IMR-90 (cell line): ENCODE measurements at regions not wholly inside any gene's neighbourhood (a gene's known extent, or its start where the extent isn't known, plus 50 kb on each side); places are given as distances from the start of the nearest gene placed in this dataset.

Source experiments
- ATAC-seq: fragments of 200-7000 bp; cut with Tn5 transposase; 2 replicates; pipeline ENCODE4 v1.9.1; 2020; ENCODE audit warnings: low read depth, mild to moderate bottlenecking, moderate library complexity
- BruUV-seq: library from RNA; stranded (reverse); fragments of 400-500 nt; replicated peaks from 2 replicates; lab custom pipeline; 2021; lab: Mats Ljungman, UMichigan
- CTCF ChIA-PET: fragments of 300-600 bp; formaldehyde crosslinking; extraction: SDS; loops from one replicate; lab custom pipeline; 2021; ENCODE audit warnings: antibody characterized with exemption; lab: Yijun Ruan, JAX
- POLR2A ChIA-PET: fragments of 300-600 bp; sonication (Branson Sonifier 250); formaldehyde crosslinking; loops from one replicate; lab custom pipeline; 2022; ENCODE audit warnings: antibody characterized with exemption; ENCODE audit not compliant: unreplicated experiment; lab: Charles Lee
- DNase-seq: peaks from one replicate; pipeline ENCODE4 v3.0.0; 2013
- H2AFZ ChIP-seq: replicated peaks from 2 replicates; pipeline ENCODE3; 2013; ENCODE audit warnings: low read length, mild to moderate bottlenecking; ENCODE audit not compliant: poor library complexity
- H2AK5ac ChIP-seq: 2 replicates; pipeline ENCODE4 v1.6.1; 2013; ENCODE audit warnings: low read depth, low read length, inconsistent platforms
- H2AK9ac ChIP-seq: replicated peaks from 2 replicates; pipeline ENCODE3; 2013; ENCODE audit warnings: mild to moderate bottlenecking, low read depth, low read length, moderate library complexity; ENCODE audit not compliant: poor library complexity
- H2BK120ac ChIP-seq: 2 replicates; pipeline ENCODE4 v1.6.1; 2013; ENCODE audit warnings: low read depth, low read length, inconsistent platforms
- H2BK15ac ChIP-seq: 3 replicates; pipeline ENCODE4 v1.6.1; 2013; ENCODE audit warnings: low read depth, low read length, inconsistent platforms
- H2BK20ac ChIP-seq: 2 replicates; pipeline ENCODE4 v1.6.1; 2013; ENCODE audit warnings: low read depth, mild to moderate bottlenecking, inconsistent platforms, low read length, moderate library complexity
- H2BK5ac ChIP-seq: 2 replicates; pipeline ENCODE4 v1.6.1; 2013; ENCODE audit warnings: mild to moderate bottlenecking, low read depth, low read length, inconsistent platforms; ENCODE audit not compliant: poor library complexity, severe bottlenecking
- H3K14ac ChIP-seq: replicated peaks from 2 replicates; pipeline ENCODE4 v1.6.1; 2013; ENCODE audit warnings: low read depth, low read length, inconsistent platforms
- H3K18ac ChIP-seq: 2 replicates; pipeline ENCODE4 v1.6.1; 2013; ENCODE audit warnings: low read depth, low read length, control low read depth
- H3K23ac ChIP-seq: 2 replicates; pipeline ENCODE4 v1.6.1; 2013; ENCODE audit warnings: low read depth, low read length, inconsistent platforms
- H3K27ac ChIP-seq: 2 replicates; pipeline ENCODE4 v1.5.1; 2013; ENCODE audit warnings: mild to moderate bottlenecking, control low read depth, low read length; ENCODE audit not compliant: insufficient read depth
- H3K27me3 ChIP-seq: 2 replicates; pipeline ENCODE4 v1.6.1; 2013; ENCODE audit warnings: low read length; ENCODE audit not compliant: control insufficient read depth, insufficient read depth
- H3K36me3 ChIP-seq: 2 replicates; pipeline ENCODE4 v1.6.1; 2013; ENCODE audit warnings: low read length, mixed read lengths; ENCODE audit not compliant: control insufficient read depth, insufficient read depth
- H3K4ac ChIP-seq: 2 replicates; pipeline ENCODE4 v1.6.1; 2013; ENCODE audit warnings: low read depth, low read length, inconsistent platforms
- H3K4me1 ChIP-seq: 2 replicates; pipeline ENCODE4 v1.6.1; 2013; ENCODE audit warnings: low read length, mixed read lengths; ENCODE audit not compliant: control insufficient read depth, insufficient read depth
- H3K4me2 ChIP-seq: 2 replicates; pipeline ENCODE4 v1.6.1; 2013; ENCODE audit warnings: low read depth, mild to moderate bottlenecking, control low read depth, low read length, moderate library complexity
- H3K4me3 ChIP-seq: 2 replicates; pipeline ENCODE4 v1.5.1; 2013; ENCODE audit warnings: low read depth, mild to moderate bottlenecking, control low read depth, low read length, moderate library complexity; ENCODE audit not compliant: insufficient read depth
- H3K56ac ChIP-seq: 2 replicates; pipeline ENCODE4 v1.6.1; 2013; ENCODE audit warnings: low read length, inconsistent platforms; ENCODE audit not compliant: insufficient read depth; ENCODE audit errors: extremely low read depth
- H3K79me1 ChIP-seq, 2 experiments: 2 replicates each; pipeline ENCODE4 v1.6.1; 2013; ENCODE audit warnings: low read length in 2 of 2, inconsistent platforms in 1 of 2, low read depth in 1 of 2
- H3K9ac ChIP-seq: 2 replicates; pipeline ENCODE4 v1.6.1; 2013; ENCODE audit warnings: low read depth, low read length, control low read depth
- H3K9me1 ChIP-seq: 2 replicates; pipeline ENCODE4 v1.6.1; 2013; ENCODE audit warnings: low read length, inconsistent platforms; ENCODE audit not compliant: insufficient read depth
- H3K9me3 ChIP-seq: 2 replicates; pipeline ENCODE4 v1.6.1; 2013; ENCODE audit warnings: low read length; ENCODE audit not compliant: control insufficient read depth, insufficient read depth
- H4K20me1 ChIP-seq: 2 replicates; pipeline ENCODE4 v1.6.1; 2013; ENCODE audit warnings: low read length, inconsistent platforms; ENCODE audit not compliant: insufficient read depth
- H4K5ac ChIP-seq: 2 replicates; pipeline ENCODE4 v1.6.1; 2013; ENCODE audit warnings: mild to moderate bottlenecking, low read depth, low read length, control low read depth
- H4K8ac ChIP-seq, 2 experiments: 2 replicates each; pipeline ENCODE4 v1.6.1; 2013; ENCODE audit warnings: low read depth in 2 of 2, low read length in 2 of 2, control low read depth in 1 of 2, inconsistent platforms in 1 of 2
- H4K91ac ChIP-seq: 2 replicates; pipeline ENCODE4 v1.6.1; 2013; ENCODE audit warnings: low read depth, low read length, inconsistent platforms; ENCODE audit not compliant: insufficient read depth
- BHLHE40 ChIP-seq: fragments of 150-350 bp; IDR thresholded peaks from 2 replicates; pipeline ENCODE4 v1.6.1; 2016; ENCODE audit warnings: mild to moderate bottlenecking, low read depth, low read length
- CEBPB ChIP-seq: IDR thresholded peaks from 2 replicates; pipeline ENCODE4 v1.6.1; 2012; ENCODE audit warnings: low read depth, low read length, improper control_type of control experiment
- CHD1 ChIP-seq: IDR thresholded peaks from 2 replicates; pipeline ENCODE4 v1.6.1; 2012; ENCODE audit warnings: low read depth, low read length, improper control_type of control experiment
- CTCF ChIP-seq: conservative IDR thresholded peaks from 2 replicates; pipeline ENCODE4 v1.5.1; 2012; ENCODE audit warnings: mild to moderate bottlenecking, low read depth, low read length, improper control_type of control experiment
- ELK1 ChIP-seq: fragments of 150-350 bp; IDR thresholded peaks from 2 replicates; pipeline ENCODE4 v1.6.1; 2016; ENCODE audit warnings: low read depth, mild to moderate bottlenecking, low read length, moderate library complexity, borderline replicate concordance
- FOS ChIP-seq: fragments of 150-350 bp; IDR thresholded peaks from 2 replicates; pipeline ENCODE4 v1.6.1; 2016; ENCODE audit warnings: low read depth, low read length
- MAFK ChIP-seq: IDR thresholded peaks from 2 replicates; pipeline ENCODE4 v1.6.1; 2012; ENCODE audit warnings: low read depth, low read length, improper control_type of control experiment
- MAZ ChIP-seq: IDR thresholded peaks from 2 replicates; pipeline ENCODE4 v1.6.1; 2012; ENCODE audit warnings: low read depth, mild to moderate bottlenecking, low read length, improper control_type of control experiment, moderate library complexity, borderline replicate concordance
- MXI1 ChIP-seq: IDR thresholded peaks from 2 replicates; pipeline ENCODE4 v1.6.1; 2012; ENCODE audit warnings: low read depth, mild to moderate bottlenecking, low read length, moderate library complexity, borderline replicate concordance
- NFE2L2 ChIP-seq: fragments of 150-350 bp; IDR thresholded peaks from 2 replicates; pipeline ENCODE4 v1.6.1; 2016; ENCODE audit warnings: low read depth, mild to moderate bottlenecking, low read length
- POLR2A ChIP-seq: IDR thresholded peaks from 2 replicates; pipeline ENCODE4 v1.6.1; 2012; ENCODE audit warnings: mild to moderate bottlenecking, low read depth, low read length
- RAD21 ChIP-seq: IDR thresholded peaks from 2 replicates; pipeline ENCODE4 v1.6.1; 2012; ENCODE audit warnings: low read length, improper control_type of control experiment
- RCOR1 ChIP-seq: IDR thresholded peaks from 2 replicates; pipeline ENCODE4 v1.6.1; 2012; ENCODE audit warnings: mild to moderate bottlenecking, low read length, improper control_type of control experiment; ENCODE audit not compliant: insufficient replicate concordance
- RFX5 ChIP-seq: IDR thresholded peaks from 2 replicates; pipeline ENCODE4 v1.8.0; 2012; ENCODE audit warnings: low read depth, mild to moderate bottlenecking, low read length, moderate library complexity
- SMC3 ChIP-seq: fragments of 150-350 bp; IDR thresholded peaks from 2 replicates; pipeline ENCODE4 v1.6.1; 2016; ENCODE audit warnings: low read depth, mild to moderate bottlenecking, antibody characterized with exemption, low read length, moderate library complexity
- USF2 ChIP-seq: fragments of 150-350 bp; IDR thresholded peaks from 2 replicates; pipeline ENCODE4 v1.6.1; 2017; ENCODE audit warnings: mild to moderate bottlenecking, antibody characterized with exemption, low read length, low read depth
- WGBS, 2 experiments: methylation state at CpG; one replicate each; pipeline versions ENCODE4 v1.1.5 to v1.1.7; 2013; ENCODE audit warnings: missing lambda C conversion rate in 2 of 2; ENCODE audit not compliant: insufficient read length in 1 of 2; ENCODE audit errors: extremely low coverage in 2 of 2; 5-methylcytosine and 5-hydroxymethylcytosine counted together
- dilution Hi-C: fragments of 300-500 bp; cut with HindIII; formaldehyde crosslinking; loops from one replicate; pipeline ENCODE4 v1.14.3; 2018; ENCODE audit warnings: low sequenced_read_pairs; ENCODE audit not compliant: unreplicated experiment
- in situ Hi-C: fragments of 300-500 bp; cut with MboI; formaldehyde crosslinking; loops from 3 replicates; pipeline ENCODE4 v1.14.3; 2019; ENCODE audit warnings: low sequenced_read_pairs, inconsistent platforms, mixed read lengths
- intact Hi-C: fragments of 100-400 bp; cut with micrococcal nuclease; formaldehyde crosslinking; loops from 2 replicates; pipeline ENCODE4 v1.10.0; 2022

- Histone ChIP-seq H3K4me1 (no peaks in the 10 kb centered on the region), H2BK20ac (no peak overlapping the region), H3K9ac (no peak overlapping the region), H2AFZ (no peak overlapping the region), H2BK120ac (no peak overlapping the region), H3K4me3 (no peak overlapping the region), H2AK5ac (no peak overlapping the region), H3K9me1 (no peaks in the 10 kb centered on the region), H2BK5ac (no peak overlapping the region), H2AK9ac (no peak overlapping the region), H4K8ac (no peak overlapping the region), H2BK15ac (no peak overlapping the region), H3K79me1 (no peaks in the 10 kb centered on the region), H3K56ac (no peak overlapping the region), H3K36me3 (no peaks in the 10 kb centered on the region), H3K4ac (no peak overlapping the region), H3K18ac (no peak overlapping the region), H3K4me2 (no peak overlapping the region), H3K14ac (no peak overlapping the region), H4K91ac (no peak overlapping the region), H3K27ac (no peak overlapping the region), H4K5ac (no peak overlapping the region), H3K23ac (no peak overlapping the region), H3K9me3 (peaks cover 7% of the 10 kb centered on the region), H4K20me1 (no peaks in the 10 kb centered on the region), H3K27me3 (no peaks in the 10 kb centered on the region)
- no peak for DNase-seq
- POLR2A ChIA-PET: no interaction called here
- CTCF ChIA-PET: no interaction called here
- intact Hi-C loops: no loop called here
- BruUV-seq: no TSS peak
- dilution Hi-C loops: no loop called here
- WGBS, 2 experiments: no CpG with 5 or more reads among the region's 4 CpGs
- no peak for ATAC-seq
- TF ChIP-seq CHD1: no peak
- TF ChIP-seq ELK1: no peak
- TF ChIP-seq RFX5: no peak
- TF ChIP-seq RAD21: no peak
- no peak for TF ChIP-seq FOS
- TF ChIP-seq CEBPB: no peak
- no peak for TF ChIP-seq CTCF
- no peak for TF ChIP-seq MAFK
- TF ChIP-seq MAZ: no peak
- TF ChIP-seq BHLHE40: no peak
- no peak for TF ChIP-seq NFE2L2
- TF ChIP-seq RCOR1: no peak
- no peak for TF ChIP-seq MXI1
- no peak for TF ChIP-seq SMC3
- TF ChIP-seq USF2: no peak
- TF ChIP-seq POLR2A: no peak
- in situ Hi-C loops: no loop called here
Measured at GRCh38 chr4:18390655-18391353, 369.2 kb upstream of the LCORL start.
